Neuronal stem cell (in vitro differentiated cells): ENCODE measurements at regions not wholly inside any gene's neighbourhood (a gene's known extent, or its start where the extent isn't known, plus 50 kb on each side); places are given as distances from the start of the nearest gene placed in this dataset.

ENCODE experiments used
- DNase-seq: peaks from one replicate; pipeline ENCODE4 v3.0.0-alpha.2; 2013; ENCODE audit warnings: low spot score
- H2AFZ ChIP-seq: one replicate; pipeline ENCODE4 v1.6.1; 2013; ENCODE audit warnings: mild to moderate bottlenecking, low read length, inconsistent platforms
- H2AK5ac ChIP-seq: 2 replicates; pipeline ENCODE4 v1.6.1; 2013; ENCODE audit warnings: low read depth, mild to moderate bottlenecking, inconsistent platforms, low read length, moderate library complexity, mixed read lengths
- H2BK120ac ChIP-seq: 2 replicates; pipeline ENCODE4 v1.6.1; 2013; ENCODE audit warnings: low read depth, mild to moderate bottlenecking, inconsistent platforms, low read length, moderate library complexity, mixed read lengths
- H2BK12ac ChIP-seq: one replicate; pipeline ENCODE4 v1.6.1; 2013; ENCODE audit warnings: low read length, inconsistent platforms
- H2BK15ac ChIP-seq: 2 replicates; pipeline ENCODE4 v1.6.1; 2013; ENCODE audit warnings: mild to moderate bottlenecking, low read length, inconsistent platforms, mixed read lengths
- H2BK5ac ChIP-seq: one replicate; pipeline ENCODE4 v1.6.1; 2013; ENCODE audit warnings: inconsistent platforms, mild to moderate bottlenecking, low read length, moderate library complexity
- H3K14ac ChIP-seq: one replicate; pipeline ENCODE4 v1.6.1; 2013; ENCODE audit warnings: low read length, inconsistent platforms
- H3K18ac ChIP-seq: 2 replicates; pipeline ENCODE4 v1.6.1; 2013; ENCODE audit warnings: low read length, inconsistent platforms
- H3K23ac ChIP-seq: 2 replicates; pipeline ENCODE4 v1.6.1; 2013; ENCODE audit warnings: low read depth, mild to moderate bottlenecking, mixed read lengths, low read length, inconsistent platforms; ENCODE audit not compliant: poor library complexity
- H3K27ac ChIP-seq: replicated peaks from 3 replicates; pipeline ENCODE4 v1.5.1; 2013; ENCODE audit warnings: low read length, inconsistent platforms
- H3K27me3 ChIP-seq, 3 experiments: 2 replicates each; pipeline ENCODE4 v1.6.1; 2013; ENCODE audit warnings: low read length in 3 of 3, mild to moderate bottlenecking in 2 of 3, inconsistent platforms in 1 of 3, low read depth in 1 of 3, mixed read lengths in 1 of 3, moderate library complexity in 1 of 3; ENCODE audit not compliant: control insufficient read depth in 3 of 3, insufficient read depth in 3 of 3
- H3K36me3 ChIP-seq, 2 donors: replicated peaks in 1 of 2; 2 replicates each; pipeline ENCODE4 v1.6.1; 2013; ENCODE audit warnings: low read length in 2 of 2; ENCODE audit not compliant: control insufficient read depth in 2 of 2, insufficient read depth in 2 of 2
- H3K4ac ChIP-seq: 2 replicates; pipeline ENCODE4 v1.6.1; 2013; ENCODE audit warnings: inconsistent platforms, mild to moderate bottlenecking, low read length, moderate library complexity
- H3K4me1 ChIP-seq, 2 donors: 1 replicate in 1 of 2; 2 replicates in 1 of 2; pipeline ENCODE4 v1.6.1; 2013; ENCODE audit warnings: low read length in 2 of 2, low read depth in 1 of 2; ENCODE audit not compliant: control insufficient read depth in 2 of 2, insufficient read depth in 1 of 2
- H3K4me2 ChIP-seq: one replicate; pipeline ENCODE4 v1.6.1; 2013; ENCODE audit warnings: mild to moderate bottlenecking, low read length, inconsistent platforms; ENCODE audit not compliant: insufficient read depth, poor library complexity, severe bottlenecking
- H3K4me3 ChIP-seq, 2 donors: 2 replicates each; pipeline ENCODE4 v1.5.1; 2013; ENCODE audit warnings: low read length in 2 of 2, mild to moderate bottlenecking in 2 of 2, inconsistent platforms in 1 of 2, moderate library complexity in 1 of 2
- H3K79me1 ChIP-seq: one replicate; pipeline ENCODE4 v1.6.1; 2013; ENCODE audit warnings: low read depth, mild to moderate bottlenecking, inconsistent platforms, low read length, moderate library complexity
- H3K9ac ChIP-seq: one replicate; pipeline ENCODE4 v1.6.1; 2013; ENCODE audit warnings: mild to moderate bottlenecking, low read depth, low read length, inconsistent platforms; ENCODE audit not compliant: poor library complexity
- H3K9me3 ChIP-seq, 2 donors: replicated peaks in 1 of 2; 2 replicates each; pipeline versions ENCODE3 to v1.6.1; 2013; ENCODE audit warnings: low read length in 2 of 2, mild to moderate bottlenecking in 2 of 2, inconsistent platforms in 1 of 2, low read depth in 1 of 2, mixed read lengths in 1 of 2, moderate library complexity in 1 of 2; ENCODE audit not compliant: control insufficient read depth in 2 of 2, insufficient read depth in 1 of 2
- H4K8ac ChIP-seq: one replicate; pipeline ENCODE4 v1.6.1; 2013; ENCODE audit warnings: low read depth, mild to moderate bottlenecking, inconsistent platforms, low read length, moderate library complexity
- H4K91ac ChIP-seq: one replicate; pipeline ENCODE4 v1.6.1; 2013; ENCODE audit warnings: low read length, low read depth, mild to moderate bottlenecking, inconsistent platforms; ENCODE audit not compliant: poor library complexity
- WGBS, 2 donors: extraction: QIAGEN DNeasy Blood & Tissue Kit; methylation state at CpG; one replicate each; pipeline ENCODE4 v1.1.7; 2013; ENCODE audit warnings: missing lambda C conversion rate in 2 of 2, mixed read lengths in 1 of 2; ENCODE audit not compliant: insufficient read length in 2 of 2, insufficient replicate concordance in 1 of 2; ENCODE audit errors: extremely low coverage in 2 of 2; 5-methylcytosine and 5-hydroxymethylcytosine counted together

- Histone ChIP-seq H3K27ac (no peak overlapping the region), H3K9me3 (peaks cover 0 to 2% of the 10 kb centered on the region in 2 donors), H2AK5ac (no peak overlapping the region), H3K27me3 (no peaks in the 10 kb centered on the region), H3K4me1 (no peaks in the 10 kb centered on the region), H4K91ac (no peak overlapping the region), H3K36me3 (no peaks in the 10 kb centered on the region), H3K9ac (no peak overlapping the region), H2BK15ac (no peak overlapping the region), H3K23ac (no peak overlapping the region), H2BK120ac (no peak overlapping the region), H2AFZ (no peak overlapping the region), H3K14ac (no peak overlapping the region), H3K79me1 (no peaks in the 10 kb centered on the region), H4K8ac (no peak overlapping the region), H3K4ac (no peak overlapping the region), H2BK5ac (no peak overlapping the region), H3K4me2 (no peak overlapping the region), H3K4me3 (no peak overlapping the region), H3K18ac (no peak overlapping the region), H2BK12ac (no peak overlapping the region)
- WGBS, 2 donors, result no CpG with 5 or more reads among the region's 4 CpGs
- DNase-seq, result no peak
These were observed 210.6 kb upstream of the CDH5 start for GRCh38 chr16:66155933-66156332.

- Histone ChIP-seq H3K79me1 (no peaks in the 10 kb centered on the region), H3K4me1 (no peaks in the 10 kb centered on the region), H3K14ac (no peak overlapping the region), H4K91ac (no peak overlapping the region), H3K18ac (no peak overlapping the region), H3K9ac (no peak overlapping the region), H3K27ac (no peak overlapping the region), H2AFZ (no peak overlapping the region), H3K27me3 (no peaks in the 10 kb centered on the region), H2AK5ac (no peak overlapping the region), H3K23ac (no peak overlapping the region), H2BK120ac (no peak overlapping the region), H3K4me2 (no peak overlapping the region), H3K9me3 (peaks cover 0 to 2% of the 10 kb centered on the region in 2 donors), H2BK12ac (no peak overlapping the region), H3K36me3 (no peaks in the 10 kb centered on the region), H2BK15ac (no peak overlapping the region), H2BK5ac (no peak overlapping the region), H4K8ac (no peak overlapping the region), H3K4me3 (no peak overlapping the region), H3K4ac (no peak overlapping the region)
- DNase-seq, result no peak
- WGBS, 2 donors, result no CpG with 5 or more reads among the region's 8 CpGs
These were observed 211.7 kb upstream of the CDH5 start for GRCh38 chr16:66154801-66155200.

- no CpG with 5 or more reads among the region's 3 CpGs for WGBS, 2 donors
- no peak overlapping the region for H2BK15ac ChIP-seq
These were observed 213.6 kb upstream of the CDH5 start for GRCh38 chr16:66152823-66153393.

GRCh38 chr16:66152181-66152580 is 214.3 kb upstream of the CDH5 start:
- no peak overlapping the region for H2BK12ac ChIP-seq
- no peak overlapping the region for H3K27ac ChIP-seq
- no peak overlapping the region for H2BK15ac ChIP-seq
- H3K27me3 ChIP-seq, result no peaks in the 10 kb centered on the region
- no peaks in the 10 kb centered on the region for H3K4me1 ChIP-seq
- no peak overlapping the region for H2BK5ac ChIP-seq
- DNase-seq, result no peak
- no peaks in the 10 kb centered on the region for H3K36me3 ChIP-seq
- H4K8ac ChIP-seq, result no peak overlapping the region
- H2BK120ac ChIP-seq, result no peak overlapping the region
- WGBS, 2 donors, result no CpG with 5 or more reads among the region's 2 CpGs
- no peak overlapping the region for H3K4me2 ChIP-seq
- H3K9me3 ChIP-seq, result peaks cover 0 to 2% of the 10 kb centered on the region in 2 donors
- no peak overlapping the region for H3K4ac ChIP-seq
- no peak overlapping the region for H3K18ac ChIP-seq
- H2AFZ ChIP-seq, result no peak overlapping the region
- H3K79me1 ChIP-seq, result no peaks in the 10 kb centered on the region
- H3K23ac ChIP-seq, result no peak overlapping the region
- no peak overlapping the region for H3K14ac ChIP-seq
- H2AK5ac ChIP-seq, result no peak overlapping the region
- H4K91ac ChIP-seq, result no peak overlapping the region
- no peak overlapping the region for H3K4me3 ChIP-seq
- no peak overlapping the region for H3K9ac ChIP-seq

More at GRCh38 chr16:66152823-66153393, 213.6 kb upstream of the CDH5 start:
- no peak overlapping the region for H2AK5ac ChIP-seq
- no peak overlapping the region for H3K27ac ChIP-seq
- no peak overlapping the region for H2BK12ac ChIP-seq
- H3K9ac ChIP-seq, result no peak overlapping the region
- no peak overlapping the region for H2BK5ac ChIP-seq
- H3K36me3 ChIP-seq, result no peaks in the 10 kb centered on the region
- no peak overlapping the region for H3K4ac ChIP-seq
- H3K79me1 ChIP-seq, result no peaks in the 10 kb centered on the region
- DNase-seq, result no peak
- H3K9me3 ChIP-seq, result peaks cover 0 to 2% of the 10 kb centered on the region in 2 donors
- H3K4me3 ChIP-seq, result no peak overlapping the region
- no peak overlapping the region for H4K8ac ChIP-seq
- no peak overlapping the region for H2BK120ac ChIP-seq
- no peak overlapping the region for H2AFZ ChIP-seq
- no peaks in the 10 kb centered on the region for H3K4me1 ChIP-seq
- no peak overlapping the region for H3K4me2 ChIP-seq
- H3K23ac ChIP-seq, result no peak overlapping the region
- H3K14ac ChIP-seq, result no peak overlapping the region
- H3K18ac ChIP-seq, result no peak overlapping the region
- no peak overlapping the region for H4K91ac ChIP-seq
- H3K27me3 ChIP-seq, result no peaks in the 10 kb centered on the region
